ENCODE measurements at regions not wholly inside any gene's neighbourhood (a gene's known extent, or its start where the extent isn't known, plus 50 kb on each side); places are given as distances from the start of the nearest gene placed in this dataset.
A peak's percentile ranks its signal among the peaks of the same experiment; 100 is the strongest.
"Not testable (repeated sequence)": the region's sequence is repeated elsewhere in the genome, so short reads cannot be mapped to it uniquely, and the experiment has no call there.

DNA sequence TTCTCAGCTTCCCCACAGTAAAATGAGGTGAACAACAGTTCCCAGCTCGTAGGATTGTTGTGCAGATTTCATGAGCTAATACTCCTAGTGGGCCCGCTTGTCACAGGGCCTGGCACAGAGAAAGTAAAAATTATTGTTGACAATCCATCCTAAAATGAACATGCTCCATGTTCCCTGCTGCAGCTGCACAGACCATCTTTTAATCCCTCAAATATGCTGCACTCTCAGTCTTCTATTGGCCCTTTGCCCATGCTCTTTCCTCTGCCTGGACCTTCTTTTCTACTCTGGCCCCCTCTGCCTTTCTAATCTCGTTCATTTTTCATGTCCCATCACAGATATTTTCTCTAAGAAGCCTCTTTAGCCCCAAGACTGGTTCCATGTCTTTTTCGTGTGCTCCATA lies 117.7 kb upstream of the NR3C1 start:
- no peak for DNase-seq

DNA sequence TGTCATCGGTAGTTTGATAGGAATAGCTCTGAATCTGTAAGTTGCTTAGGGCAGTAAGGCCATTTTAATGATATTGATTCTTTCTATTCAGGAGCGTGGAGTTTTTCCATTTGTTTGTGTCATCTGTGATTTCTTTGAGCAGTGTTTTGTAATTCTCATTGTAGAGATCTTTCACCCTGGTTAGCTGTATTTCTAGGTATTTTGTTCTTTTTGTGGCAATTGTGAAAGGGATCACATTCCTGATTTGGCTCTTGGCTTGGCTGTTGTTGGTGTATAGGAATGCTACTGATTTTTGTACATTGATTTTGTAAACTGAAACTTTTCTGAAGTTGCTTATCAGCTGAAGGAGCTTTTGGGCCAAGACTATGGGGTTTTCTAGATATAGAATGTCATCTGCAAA lies 115.7 kb upstream of the NR3C1 start:
- not testable (repeated sequence) for DNase-seq

DNA sequence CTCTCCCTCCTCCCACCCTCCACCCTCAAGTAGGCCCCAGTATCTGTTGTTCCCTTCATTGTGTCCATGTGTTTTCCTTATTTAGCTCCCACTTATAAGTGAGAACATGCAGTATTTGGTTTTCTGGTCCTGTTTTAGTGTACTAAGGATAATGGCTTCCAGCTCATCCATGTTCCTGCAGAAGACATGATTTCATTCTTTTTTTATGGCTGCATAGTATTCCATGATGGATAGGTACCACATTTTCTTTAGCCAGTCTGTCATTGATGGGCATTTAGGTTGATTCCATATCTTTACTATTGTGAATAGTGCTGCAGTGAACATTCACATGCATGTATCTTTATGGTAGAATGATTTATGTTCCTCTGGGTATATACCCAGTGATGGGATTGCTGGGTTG lies 114.3 kb upstream of the NR3C1 start:
- DNase-seq, result not testable (repeated sequence)

DNA sequence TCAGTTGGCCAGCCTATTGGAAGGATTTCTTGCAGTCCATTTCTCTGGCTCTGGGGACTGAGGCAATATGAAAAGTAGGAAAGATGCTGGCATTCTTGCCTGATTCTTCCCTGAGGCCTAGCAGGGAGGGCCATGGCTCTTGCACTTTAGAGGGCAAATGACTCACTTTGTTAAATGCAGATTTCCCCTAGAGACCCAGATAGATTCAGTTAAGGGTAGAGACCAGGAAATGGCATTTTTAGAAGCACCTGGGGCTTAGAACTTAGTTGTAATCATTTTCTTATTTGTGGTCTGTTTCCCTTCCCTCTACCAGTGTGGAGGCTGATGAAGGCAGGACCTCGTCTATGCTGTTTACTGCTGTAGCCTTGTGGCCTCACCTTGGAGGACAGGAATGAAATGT lies 112.8 kb upstream of the NR3C1 start:
- DNase-seq, result no peak

- no peak for DNase-seq
Observed at GRCh38 chr5:143515829-143516228, 112.3 kb upstream of the NR3C1 start.

GRCh38 chr5:143514616-143515335 lies 111.3 kb upstream of the NR3C1 start:
- no peak for DNase-seq

- DNase-seq, result no peak
Observed at GRCh38 chr5:143513720-143514119, 110.2 kb upstream of the NR3C1 start.

- no peak for DNase-seq
Observed at GRCh38 chr5:143511736-143512135, 108.2 kb upstream of the NR3C1 start.

- DNase-seq, result no peak
Observed at GRCh38 chr5:143509758-143510221, 106.3 kb upstream of the NR3C1 start.

DNA sequence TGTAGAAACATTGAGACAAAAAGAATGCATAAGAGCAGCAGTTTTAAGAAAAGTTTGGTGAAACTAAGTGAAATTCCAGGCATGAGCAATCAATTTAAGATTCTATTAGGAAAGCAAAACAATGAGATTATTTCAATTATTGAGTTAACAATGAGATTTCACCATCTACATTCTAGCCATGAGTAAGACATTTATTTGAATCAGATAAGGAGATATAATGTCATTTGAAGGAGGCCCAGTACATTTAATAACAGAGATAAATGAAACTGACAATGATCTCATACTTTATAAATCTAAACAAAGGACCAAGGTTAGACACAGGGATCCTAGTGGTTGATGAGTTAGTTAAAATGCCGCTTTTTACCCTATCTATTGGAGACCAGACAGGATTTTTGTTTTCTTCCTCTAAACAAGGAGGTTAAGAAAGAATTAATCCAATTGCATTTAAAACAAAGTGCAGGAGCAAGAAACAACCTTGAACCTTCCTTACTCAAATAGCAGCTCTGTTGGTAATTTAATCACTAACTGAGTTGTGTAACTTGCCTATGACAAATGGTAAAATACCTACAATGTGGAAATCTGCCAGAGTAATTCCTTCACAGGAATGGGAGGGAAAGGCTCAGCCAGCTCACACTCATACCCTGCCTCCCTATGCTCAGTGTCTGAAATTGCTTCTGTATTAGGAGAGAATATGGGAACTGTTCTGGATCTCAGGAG lies 103.5 kb upstream of the NR3C1 start:
- no peak for DNase-seq

DNA sequence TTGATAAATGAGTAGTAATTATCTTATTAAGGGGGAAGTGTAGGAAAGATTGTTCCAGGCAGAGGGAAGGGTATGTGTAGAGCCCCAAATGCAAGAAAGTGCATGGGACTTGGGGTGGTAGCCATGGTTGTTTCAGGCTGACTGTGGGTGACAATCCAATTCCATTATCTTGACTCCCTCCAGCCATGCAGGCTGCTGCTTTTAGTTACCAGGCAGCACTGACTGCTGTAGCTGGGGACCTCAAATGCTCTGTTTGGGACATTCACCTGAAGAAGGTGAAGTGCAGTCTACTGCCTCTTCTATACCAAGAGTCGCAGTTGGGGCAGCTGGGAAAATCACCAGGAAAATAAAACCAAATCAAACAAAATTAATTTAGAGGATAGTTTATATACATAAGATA lies 102.4 kb upstream of the NR3C1 start:
- no peak for DNase-seq

GRCh38 chr5:143505354-143505753 lies 101.9 kb upstream of the NR3C1 start:
- DNase-seq, result no peak

GRCh38 chr5:143501310-143502044 lies 98.0 kb upstream of the NR3C1 start:
- no peak for DNase-seq

DNA sequence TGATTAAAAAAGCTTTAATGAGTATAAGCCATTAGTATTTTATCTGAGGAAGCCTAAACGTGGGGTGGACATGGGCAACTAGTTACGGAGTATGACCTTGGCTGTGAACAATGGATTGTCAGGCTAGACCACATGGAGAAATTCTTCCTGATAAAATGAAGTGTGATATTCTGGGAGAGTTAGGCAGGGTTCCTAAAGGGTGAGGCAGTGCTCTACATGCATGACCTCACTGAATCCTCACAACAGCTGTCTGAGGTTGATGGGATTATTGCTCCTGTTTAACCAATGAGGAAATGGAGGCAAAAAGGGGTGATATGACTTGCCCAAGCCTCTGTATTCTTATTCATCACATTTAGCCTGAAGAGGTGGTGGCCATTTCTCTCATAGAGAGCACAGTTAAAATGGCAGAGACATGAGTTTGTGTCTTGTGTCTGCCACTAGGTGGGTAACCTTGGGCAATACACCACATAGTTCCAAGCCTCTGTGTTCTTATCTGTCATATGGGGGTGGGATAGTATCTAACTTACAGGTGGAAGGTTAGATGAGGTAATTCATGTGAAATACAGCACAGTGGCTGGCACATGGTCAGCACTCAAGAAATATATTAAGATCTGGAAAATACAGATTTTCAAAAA lies 96.1 kb upstream of the NR3C1 start:
- DNase-seq, result no peak

DNA sequence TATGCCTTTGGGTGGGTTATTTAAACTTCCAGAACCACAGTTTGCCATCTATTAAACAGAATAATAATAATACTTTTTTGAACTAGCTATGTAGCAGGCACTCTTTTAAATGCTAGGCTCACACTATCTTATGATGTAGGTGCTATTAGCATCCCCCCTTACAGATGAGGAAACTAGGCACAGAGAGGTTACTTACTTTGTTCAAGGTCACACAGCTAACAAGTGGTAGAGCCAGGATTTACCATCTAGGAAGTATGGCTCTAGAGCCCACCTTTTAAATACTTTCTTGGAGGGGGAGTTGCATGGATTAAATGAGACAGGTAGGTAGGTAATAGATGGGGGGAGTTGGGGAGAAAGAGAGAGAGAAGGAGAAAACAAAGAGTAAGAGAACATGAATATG lies 95.3 kb upstream of the NR3C1 start:
- no peak for DNase-seq

GRCh38 chr5:143497749-143498148 lies 94.3 kb upstream of the NR3C1 start:
- no peak for DNase-seq

GRCh38 chr5:143496943-143497342 lies 93.5 kb upstream of the NR3C1 start:
- DNase-seq, result no peak

DNA sequence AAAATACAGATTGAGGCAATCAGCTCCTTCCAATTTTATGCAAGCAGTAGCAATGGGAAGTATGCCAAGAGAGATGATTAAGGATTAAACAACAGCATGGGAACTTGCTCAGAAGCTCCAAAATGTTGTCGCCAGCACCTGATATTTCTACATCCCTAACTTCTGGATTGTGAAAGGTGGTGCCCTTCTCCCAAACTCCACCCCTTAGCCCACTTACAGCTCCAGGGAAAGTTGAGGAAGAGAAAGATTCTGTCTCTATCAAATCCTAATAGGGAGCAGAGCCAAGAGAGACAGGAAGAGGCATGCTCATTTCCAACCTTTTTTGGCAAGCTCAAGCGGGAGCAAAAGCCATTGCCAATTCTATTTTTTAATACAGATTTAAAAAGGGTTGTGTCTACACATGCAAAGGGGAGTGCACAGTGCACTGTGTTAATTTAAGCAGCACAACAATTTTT lies 92.4 kb upstream of the NR3C1 start:
- DNase-seq, result peak; percentile 39

DNA sequence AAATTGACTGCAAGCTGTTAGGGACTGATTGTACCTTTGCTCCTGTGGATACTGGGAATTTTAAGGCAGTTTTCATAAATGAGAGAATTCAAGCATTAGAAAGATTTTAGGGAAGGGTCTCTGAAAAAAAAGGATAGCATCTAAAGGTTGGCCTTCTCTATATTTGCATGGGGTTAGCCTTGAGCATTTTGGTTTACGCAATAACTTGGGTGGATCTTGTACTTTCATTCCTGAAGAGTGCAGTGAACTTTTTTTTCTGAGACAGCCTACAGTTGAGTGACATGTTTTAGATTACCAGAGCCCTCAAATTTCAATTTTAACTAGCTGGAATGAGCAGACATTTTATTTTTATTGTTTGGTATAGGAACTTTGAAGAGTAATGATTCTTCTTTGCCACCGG lies 91.6 kb upstream of the NR3C1 start:
- DNase-seq, result no peak

- DNase-seq, result no peak
Observed at GRCh38 chr5:143494595-143494994, 91.1 kb upstream of the NR3C1 start.

DNA sequence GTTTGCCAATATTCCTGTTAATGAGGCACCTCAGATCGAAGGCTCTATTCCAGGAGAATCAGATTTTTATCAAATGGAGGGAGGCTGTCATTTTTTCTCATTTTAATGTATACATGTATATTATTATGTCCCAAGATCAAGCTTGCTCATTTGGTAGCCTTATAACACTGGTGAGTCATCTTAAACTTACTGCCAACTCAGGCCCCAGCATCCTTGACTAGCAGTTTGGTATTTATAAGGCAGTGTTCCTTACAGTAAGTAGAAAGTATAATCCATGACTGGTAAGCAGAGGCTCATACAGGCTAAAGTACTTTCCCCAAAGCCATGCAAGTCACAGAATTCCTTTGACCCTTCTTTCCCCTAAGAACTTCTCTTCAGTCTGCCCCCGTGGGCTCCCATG lies 90.7 kb upstream of the NR3C1 start:
- no peak for DNase-seq

- DNase-seq, result no peak
Observed at GRCh38 chr5:143492783-143493182, 89.3 kb upstream of the NR3C1 start.

GRCh38 chr5:143491646-143492045 lies 88.2 kb upstream of the NR3C1 start:
- no peak for DNase-seq
